Progenitor cell of endocrine pancreas (in vitro differentiated cells): ENCODE measurements at regions not wholly inside any gene's neighbourhood (a gene's known extent, or its start where the extent isn't known, plus 50 kb on each side); places are given as distances from the start of the nearest gene placed in this dataset.
A peak's percentile ranks its signal among the peaks of the same experiment; 100 is the strongest.

Source experiments
- DNase-seq: peaks from one replicate; pipeline ENCODE4 v3.0.0; 2021; ENCODE audit warnings: low spot score; ENCODE audit not compliant: unreplicated experiment
- H3K27ac Mint-ChIP-seq: 2 replicates; pipeline ENCODE4 v1.8.0; 2021; ENCODE audit warnings: mild to moderate bottlenecking, moderate library complexity, mixed read lengths
- H3K27me3 Mint-ChIP-seq: 2 replicates; pipeline ENCODE4 v1.8.0; 2021; ENCODE audit warnings: mixed read lengths
- H3K36me3 Mint-ChIP-seq: 2 replicates; pipeline ENCODE4 v1.8.0; 2022; ENCODE audit warnings: mixed read lengths; ENCODE audit not compliant: insufficient read depth
- H3K4me1 Mint-ChIP-seq: 2 replicates; pipeline ENCODE4 v1.8.0; 2021; ENCODE audit warnings: low read depth, mixed read lengths
- H3K4me3 Mint-ChIP-seq: 2 replicates; pipeline ENCODE4 v1.8.0; 2021; ENCODE audit warnings: low read depth, mild to moderate bottlenecking, moderate library complexity, mixed read lengths
- H3K9me3 Mint-ChIP-seq: 2 replicates; pipeline ENCODE4 v1.8.0; 2021; ENCODE audit warnings: low read depth, mixed read lengths
- TF ChIP-seq, protein P1 (sequence below): fragments of 200-600 bp; sonication (generic); IDR thresholded peaks from one replicate; pipeline ENCODE4 v1.5.0; 2021; ENCODE audit warnings: antibody characterized with exemption, mild to moderate bottlenecking; ENCODE audit not compliant: unreplicated experiment

DNA sequence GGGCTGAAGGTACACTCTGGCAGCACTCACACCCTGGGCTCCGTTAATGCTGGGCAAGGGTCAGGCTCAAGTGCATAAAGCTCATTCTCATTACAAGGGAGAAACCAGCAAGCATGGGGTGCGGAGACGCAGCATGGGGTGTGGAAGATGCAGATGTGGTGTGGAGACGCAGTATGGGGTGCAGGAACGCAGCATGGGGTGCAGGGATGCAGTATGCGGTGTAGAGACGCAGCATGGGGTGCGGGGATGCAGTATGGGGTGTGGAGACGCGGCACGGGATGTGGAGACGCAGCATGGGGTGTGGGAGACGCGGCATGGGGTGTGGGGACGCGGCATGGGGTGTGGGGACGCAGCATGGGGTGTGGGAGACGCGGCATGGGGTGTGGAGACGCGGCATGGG is 390.7 kb downstream of the NPHP4 start:
- TF ChIP-seq, protein P1, sequence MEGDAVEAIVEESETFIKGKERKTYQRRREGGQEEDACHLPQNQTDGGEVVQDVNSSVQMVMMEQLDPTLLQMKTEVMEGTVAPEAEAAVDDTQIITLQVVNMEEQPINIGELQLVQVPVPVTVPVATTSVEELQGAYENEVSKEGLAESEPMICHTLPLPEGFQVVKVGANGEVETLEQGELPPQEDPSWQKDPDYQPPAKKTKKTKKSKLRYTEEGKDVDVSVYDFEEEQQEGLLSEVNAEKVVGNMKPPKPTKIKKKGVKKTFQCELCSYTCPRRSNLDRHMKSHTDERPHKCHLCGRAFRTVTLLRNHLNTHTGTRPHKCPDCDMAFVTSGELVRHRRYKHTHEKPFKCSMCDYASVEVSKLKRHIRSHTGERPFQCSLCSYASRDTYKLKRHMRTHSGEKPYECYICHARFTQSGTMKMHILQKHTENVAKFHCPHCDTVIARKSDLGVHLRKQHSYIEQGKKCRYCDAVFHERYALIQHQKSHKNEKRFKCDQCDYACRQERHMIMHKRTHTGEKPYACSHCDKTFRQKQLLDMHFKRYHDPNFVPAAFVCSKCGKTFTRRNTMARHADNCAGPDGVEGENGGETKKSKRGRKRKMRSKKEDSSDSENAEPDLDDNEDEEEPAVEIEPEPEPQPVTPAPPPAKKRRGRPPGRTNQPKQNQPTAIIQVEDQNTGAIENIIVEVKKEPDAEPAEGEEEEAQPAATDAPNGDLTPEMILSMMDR = no peak
- Mint-ChIP-seq H3K4me1 (peaks cover 27% of the 10 kb centered on the region), H3K4me3 (no peak overlapping the region), H3K27ac (no peak overlapping the region), H3K36me3 (no peaks in the 10 kb centered on the region), H3K27me3 (peaks cover 30% of the 10 kb centered on the region), H3K9me3 (no peaks in the 10 kb centered on the region)
- DNase-seq = no peak

DNA sequence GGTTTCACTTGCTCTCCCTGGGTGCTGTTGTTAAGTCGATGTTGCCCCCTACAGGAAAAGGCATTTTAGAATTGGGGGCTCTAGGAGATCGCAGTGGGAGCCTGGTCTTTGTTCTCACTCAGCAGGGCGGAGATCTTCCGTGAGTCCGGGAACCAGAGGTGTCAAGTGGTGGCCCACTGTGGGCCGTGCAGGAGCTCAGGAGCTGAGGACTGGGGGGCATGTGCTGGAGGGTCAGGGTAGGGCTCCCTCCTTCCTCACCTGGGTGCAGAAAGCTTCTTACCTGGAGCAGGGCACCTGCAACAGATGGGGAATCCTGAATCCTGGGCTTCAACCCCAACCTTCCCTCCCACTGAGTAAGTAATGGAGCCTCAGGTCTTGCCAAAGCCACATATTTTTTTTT is 392.7 kb downstream of the NPHP4 start:
- Mint-ChIP-seq H3K27ac (no peak overlapping the region), H3K4me1 (peaks cover 29% of the 10 kb centered on the region), H3K36me3 (no peaks in the 10 kb centered on the region), H3K9me3 (no peaks in the 10 kb centered on the region), H3K27me3 (peaks cover 33% of the 10 kb centered on the region), H3K4me3 (no peak overlapping the region)
- TF ChIP-seq, protein P1 = no peak
- DNase-seq = no peak

DNA sequence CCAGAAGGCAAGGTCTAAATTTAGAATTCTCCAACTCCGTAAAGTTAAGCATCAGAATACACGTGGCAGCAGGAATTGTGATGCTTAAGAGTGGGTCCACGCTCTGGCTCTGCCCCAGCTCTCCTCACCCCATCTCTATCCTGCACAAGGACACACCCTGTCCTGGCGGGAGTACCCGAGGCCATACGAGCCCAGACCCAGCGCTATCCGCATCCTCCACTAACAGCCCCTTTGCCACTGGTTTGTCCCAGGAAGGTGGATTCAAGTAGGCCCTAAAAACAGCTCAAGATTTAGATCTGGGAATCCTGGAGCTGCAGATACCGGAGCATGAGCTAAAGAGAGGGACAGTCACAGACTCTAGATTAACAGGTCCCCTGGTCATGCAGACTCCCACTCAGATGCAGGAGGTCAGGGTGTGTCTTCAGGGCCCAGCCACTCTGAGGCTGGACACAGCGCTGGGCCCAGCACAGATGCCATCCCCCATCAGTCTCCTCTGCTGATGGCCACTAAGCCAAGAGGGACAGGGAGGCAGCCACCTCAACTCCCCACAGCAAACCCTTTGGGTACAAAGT is 393.3 kb downstream of the NPHP4 start:
- peaks cover 31% of the 10 kb centered on the region for H3K27me3 Mint-ChIP-seq
- peaks cover 29% of the 10 kb centered on the region for H3K4me1 Mint-ChIP-seq
- peak overlapping the region; percentile 74 for H3K27ac Mint-ChIP-seq
- no peak for DNase-seq
- TF ChIP-seq, protein P1 = no peak
- no peaks in the 10 kb centered on the region for H3K9me3 Mint-ChIP-seq
- no peaks in the 10 kb centered on the region for H3K36me3 Mint-ChIP-seq
- no peak overlapping the region for H3K4me3 Mint-ChIP-seq

DNA sequence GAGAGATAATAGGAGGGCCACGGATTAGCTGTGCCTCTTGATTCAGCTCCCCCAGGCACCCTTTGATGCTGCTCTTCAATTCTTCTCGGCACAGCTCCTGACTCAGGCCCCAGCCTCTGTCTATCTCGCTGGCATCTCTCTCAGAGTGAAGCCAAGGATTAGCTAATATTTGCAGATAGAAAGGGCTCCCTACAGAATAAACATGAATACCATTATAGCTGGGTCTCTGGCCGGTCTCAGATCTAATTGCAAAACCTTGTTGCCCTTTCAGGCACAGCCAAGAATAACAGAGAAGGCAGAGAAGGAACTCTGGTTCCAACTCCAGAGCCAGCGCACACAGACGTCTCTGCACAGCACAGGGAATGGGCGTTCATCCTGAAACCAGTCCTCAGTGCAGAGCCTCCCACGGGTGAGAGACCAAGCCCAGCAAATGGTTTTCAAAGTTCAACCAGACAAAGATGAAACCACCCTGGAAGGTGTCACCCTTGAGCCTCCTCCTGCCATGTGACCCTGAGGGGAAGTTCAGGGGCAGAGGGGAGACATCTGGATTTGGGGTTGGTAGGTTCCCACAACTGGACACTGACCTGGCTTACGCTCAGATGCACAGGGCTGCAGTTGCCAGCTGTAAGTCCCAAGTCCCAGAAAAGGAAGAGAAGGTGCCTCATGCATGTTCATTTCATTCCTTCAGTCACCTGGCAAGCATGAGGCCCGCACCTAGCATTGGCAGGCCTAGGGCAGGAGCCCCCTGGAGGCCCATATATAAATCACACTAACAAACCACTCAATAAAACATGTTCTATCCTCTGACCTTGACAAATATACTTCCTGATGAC is 394.0 kb downstream of the NPHP4 start:
- Mint-ChIP-seq H3K27me3 (peaks cover 29% of the 10 kb centered on the region), H3K27ac (peak overlapping the region; percentile 86), H3K9me3 (no peaks in the 10 kb centered on the region), H3K36me3 (no peaks in the 10 kb centered on the region), H3K4me3 (no peak overlapping the region), H3K4me1 (peaks cover 29% of the 10 kb centered on the region)
- TF ChIP-seq, protein P1 = peak; percentile 56
- DNase-seq = no peak

DNA sequence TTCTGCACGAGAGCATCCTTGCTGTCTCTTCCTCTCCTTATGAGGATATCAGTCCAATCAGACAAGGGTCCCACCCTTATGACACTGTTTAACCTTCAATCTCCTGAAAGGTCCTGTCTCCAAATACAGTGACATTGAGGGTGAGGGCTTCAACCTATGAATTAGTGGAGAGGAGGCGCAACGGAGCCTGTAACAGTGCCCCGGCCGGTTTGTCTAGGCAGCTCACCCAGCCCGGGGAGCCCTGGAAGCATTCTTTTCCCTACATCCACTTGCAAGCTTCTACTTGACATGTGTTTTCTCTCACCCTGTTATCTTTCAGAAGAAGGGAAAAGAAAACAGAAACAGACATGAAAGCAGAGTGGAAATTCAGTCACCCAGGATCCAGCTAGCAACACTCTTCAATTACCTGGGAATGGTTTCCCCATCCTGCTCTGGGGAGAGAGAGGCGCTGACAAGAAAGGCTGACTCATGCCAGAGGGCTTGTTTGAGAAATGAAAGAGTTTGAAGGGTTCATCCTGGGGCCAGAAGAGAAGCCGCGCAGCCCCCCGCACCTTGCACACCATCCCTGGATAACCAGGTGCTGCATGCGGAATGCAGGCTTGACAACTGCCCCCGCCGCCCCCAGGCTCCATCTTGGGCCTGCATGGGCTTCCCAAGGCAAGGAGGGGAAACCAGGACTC is 394.9 kb downstream of the NPHP4 start:
- peaks cover 22% of the 10 kb centered on the region for H3K27me3 Mint-ChIP-seq
- H3K27ac Mint-ChIP-seq = peak overlapping the region; percentile 56
- H3K4me1 Mint-ChIP-seq = peaks cover 29% of the 10 kb centered on the region
- no peak for DNase-seq
- H3K4me3 Mint-ChIP-seq = no peak overlapping the region
- H3K36me3 Mint-ChIP-seq = no peaks in the 10 kb centered on the region
- TF ChIP-seq, protein P1 = no peak
- H3K9me3 Mint-ChIP-seq = no peaks in the 10 kb centered on the region
